OCI-LY1 (cell line): ENCODE measurements at regions not wholly inside any gene's neighbourhood (a gene's known extent, or its start where the extent isn't known, plus 50 kb on each side); places are given as distances from the start of the nearest gene placed in this dataset.

Experiments
- H2AFZ ChIP-seq: fragments of 200-600 bp; sonication (generic), shearing (Covaris generic); 2 replicates; pipeline ENCODE4 v1.6.0; 2014; ENCODE audit warnings: antibody characterized with exemption, mild to moderate bottlenecking, low read length
- H3F3A ChIP-seq: fragments of 200-600 bp; sonication (generic), shearing (Covaris generic); 2 replicates; pipeline ENCODE4 v1.6.0; 2014; ENCODE audit warnings: mild to moderate bottlenecking, antibody characterized with exemption, low read length, moderate library complexity; ENCODE audit not compliant: insufficient read depth
- H3K27ac ChIP-seq: fragments of 200-600 bp; sonication (generic); 2 replicates; pipeline ENCODE4 v1.5.1; 2014; ENCODE audit warnings: low read length, mixed run types, mild to moderate bottlenecking, low read depth; ENCODE audit not compliant: poor library complexity, severe bottlenecking
- H3K27me3 ChIP-seq: fragments of 200-600 bp; sonication (generic); 2 replicates; pipeline ENCODE4 v1.6.0; 2014; ENCODE audit warnings: antibody characterized with exemption, mild to moderate bottlenecking, low read length, moderate library complexity; ENCODE audit not compliant: insufficient read depth
- H3K36me3 ChIP-seq: fragments of 200-600 bp; sonication (generic); 2 replicates; pipeline ENCODE4 v1.6.1; 2014; ENCODE audit warnings: mild to moderate bottlenecking, antibody characterized with exemption, low read length, moderate library complexity, mixed read lengths; ENCODE audit not compliant: insufficient read depth
- H3K4me1 ChIP-seq: fragments of 200-600 bp; sonication (generic); 2 replicates; pipeline ENCODE4 v1.5.1; 2014; ENCODE audit warnings: mild to moderate bottlenecking, low read length, moderate library complexity; ENCODE audit not compliant: insufficient read depth, severe bottlenecking
- H3K4me2 ChIP-seq: fragments of 200-600 bp; sonication (generic), shearing (Covaris generic); 2 replicates; pipeline ENCODE4 v1.6.1; 2014; ENCODE audit warnings: low read length
- H3K4me3 ChIP-seq: fragments of 200-600 bp; sonication (generic); 2 replicates; pipeline ENCODE4 v1.5.1; 2014; ENCODE audit warnings: low read length, low read depth, mild to moderate bottlenecking, mixed read lengths; ENCODE audit not compliant: poor library complexity, severe bottlenecking
- H3K79me2 ChIP-seq: fragments of 200-600 bp; shearing (Covaris generic); 2 replicates; pipeline ENCODE4 v1.6.1; 2016; ENCODE audit warnings: mixed run types, low read length, mixed read lengths; ENCODE audit not compliant: insufficient read depth
- H3K9ac ChIP-seq: fragments of 200-600 bp; sonication (generic), shearing (Covaris generic); 2 replicates; pipeline ENCODE4 v1.6.1; 2014; ENCODE audit warnings: mild to moderate bottlenecking, low read length, mixed read lengths
- H3K9me2 ChIP-seq: fragments of 200-600 bp; sonication (generic), shearing (Covaris generic); 2 replicates; pipeline ENCODE4 v1.6.1; 2014; ENCODE audit warnings: low read depth, mild to moderate bottlenecking, low read length, mixed read lengths
- H3K9me3 ChIP-seq: fragments of 200-600 bp; shearing (Covaris generic); 2 replicates; pipeline ENCODE4 v1.6.1; 2014; ENCODE audit warnings: low read length, mixed read lengths
- H4K20me1 ChIP-seq: fragments of 200-600 bp; sonication (generic), shearing (Covaris generic); 2 replicates; pipeline ENCODE4 v1.6.0; 2016; ENCODE audit warnings: mild to moderate bottlenecking, low read length; ENCODE audit not compliant: insufficient read depth
- CTCF ChIP-seq: fragments of 200-600 bp; sonication (generic), shearing (Covaris generic); IDR thresholded peaks from 2 replicates; pipeline ENCODE4 v1.5.1; 2017; ENCODE audit warnings: mild to moderate bottlenecking, antibody characterized with exemption, low read length, moderate library complexity, mixed read lengths
- EZH2 ChIP-seq: fragments of 200-600 bp; sonication (generic), shearing (Covaris generic); IDR thresholded peaks from 2 replicates; pipeline ENCODE4 v1.8.0; 2017; ENCODE audit warnings: borderline replicate concordance, mixed run types, mild to moderate bottlenecking, antibody characterized with exemption, low read length, moderate library complexity, mixed read lengths

- H3K9me2 ChIP-seq: no peaks in the 10 kb centered on the region
- no peaks in the 10 kb centered on the region for H3K4me1 ChIP-seq
- no peaks in the 10 kb centered on the region for H3K36me3 ChIP-seq
- no peak overlapping the region for H2AFZ ChIP-seq
- no peak overlapping the region for H3K27ac ChIP-seq
- no peaks in the 10 kb centered on the region for H3F3A ChIP-seq
- no peak overlapping the region for H3K9ac ChIP-seq
- no peaks in the 10 kb centered on the region for H3K9me3 ChIP-seq
- no peaks in the 10 kb centered on the region for H4K20me1 ChIP-seq
- H3K79me2 ChIP-seq: no peaks in the 10 kb centered on the region
- no peak overlapping the region for H3K4me3 ChIP-seq
- no peak overlapping the region for H3K4me2 ChIP-seq
- H3K27me3 ChIP-seq: no peaks in the 10 kb centered on the region
- TF ChIP-seq EZH2 (no peak), CTCF (no peak)
Observed at GRCh38 chr14:30204431-30204980, 276.9 kb upstream of the PRKD1 start.

GRCh38 chr14:30209136-30209535 is 281.5 kb upstream of the PRKD1 start:
- Histone ChIP-seq H3K36me3 (no peaks in the 10 kb centered on the region), H4K20me1 (no peaks in the 10 kb centered on the region), H3K9ac (no peak overlapping the region), H3K4me2 (no peak overlapping the region), H3K4me3 (no peak overlapping the region), H3K9me3 (no peaks in the 10 kb centered on the region), H3K79me2 (no peaks in the 10 kb centered on the region), H3K27ac (no peak overlapping the region), H3K27me3 (no peaks in the 10 kb centered on the region), H3K9me2 (no peaks in the 10 kb centered on the region), H2AFZ (no peak overlapping the region), H3K4me1 (no peaks in the 10 kb centered on the region), H3F3A (no peaks in the 10 kb centered on the region)
- TF ChIP-seq CTCF: no peak
- no peak for TF ChIP-seq EZH2

GRCh38 chr14:30210630-30211029 is 283.0 kb upstream of the PRKD1 start:
- Histone ChIP-seq H3K4me1 (no peaks in the 10 kb centered on the region), H3K9ac (no peak overlapping the region), H3K27ac (no peak overlapping the region), H3K36me3 (no peaks in the 10 kb centered on the region), H3K79me2 (no peaks in the 10 kb centered on the region), H3K4me3 (no peak overlapping the region), H3F3A (no peaks in the 10 kb centered on the region), H4K20me1 (no peaks in the 10 kb centered on the region), H3K9me2 (no peaks in the 10 kb centered on the region), H3K9me3 (no peaks in the 10 kb centered on the region), H3K27me3 (no peaks in the 10 kb centered on the region), H2AFZ (no peak overlapping the region), H3K4me2 (no peak overlapping the region)
- TF ChIP-seq CTCF (no peak), EZH2 (no peak)
